ENCODE measurements at regions not wholly inside any gene's neighbourhood (a gene's known extent, or its start where the extent isn't known, plus 50 kb on each side); places are given as distances from the start of the nearest gene placed in this dataset.
"Not testable (repeated sequence)": the region's sequence is repeated elsewhere in the genome, so short reads cannot be mapped to it uniquely, and the experiment has no call there.

- Histone ChIP-seq H3K27me3 (no peaks in the 10 kb centered on the region), H3K36me3 (no peaks in the 10 kb centered on the region), H3K4me1 (ENCODE audit: low read depth) (no peaks in the 10 kb centered on the region), H3K9me3 (ENCODE audit: low read depth) (no peaks in the 10 kb centered on the region), H3K27ac (no peak overlapping the region), H3K4me3 (no peak overlapping the region)
- no peak for DNase-seq (ENCODE audit: low read depth in 1 of 2, low spot score in 1 of 2)
- no peak for TF ChIP-seq CTCF (IDR thresholded peaks at IDR 0.05; ENCODE audit: low read depth, low read length)
These were observed 139.1 kb downstream of the WNT7A start for GRCh38 chr3:13740795-13741194.

GRCh38 chr3:13733726-13734125 is 146.1 kb downstream of the WNT7A start:
- H3K27ac ChIP-seq; H3K9me3 ChIP-seq (ENCODE audit: low read depth); DNase-seq (ENCODE audit: low read depth in 1 of 2, low spot score in 1 of 2); H3K27me3 ChIP-seq; H3K4me3 ChIP-seq; H3K4me1 ChIP-seq (ENCODE audit: low read depth); H3K36me3 ChIP-seq: not testable (repeated sequence)

GRCh38 chr3:13728487-13728886 is 151.4 kb downstream of the WNT7A start:
- no peak for TF ChIP-seq CTCF (IDR thresholded peaks at IDR 0.05; ENCODE audit: low read depth, low read length)
- Histone ChIP-seq H3K27ac (no peak overlapping the region), H3K9me3 (ENCODE audit: low read depth) (no peaks in the 10 kb centered on the region), H3K4me1 (ENCODE audit: low read depth) (no peaks in the 10 kb centered on the region), H3K36me3 (no peaks in the 10 kb centered on the region), H3K4me3 (no peak overlapping the region), H3K27me3 (no peaks in the 10 kb centered on the region)
- no peak for DNase-seq (ENCODE audit: low read depth in 1 of 2, low spot score in 1 of 2)

GRCh38 chr3:13727890-13728289 is 152.0 kb downstream of the WNT7A start:
- no peak for DNase-seq (ENCODE audit: low read depth in 1 of 2, low spot score in 1 of 2)
- H3K9me3 ChIP-seq (ENCODE audit: low read depth) = no peaks in the 10 kb centered on the region
- H3K4me1 ChIP-seq (ENCODE audit: low read depth) = no peaks in the 10 kb centered on the region
- H3K27me3 ChIP-seq = no peaks in the 10 kb centered on the region
- H3K36me3 ChIP-seq = no peaks in the 10 kb centered on the region
- no peak for TF ChIP-seq CTCF (IDR thresholded peaks at IDR 0.05; ENCODE audit: low read depth, low read length)
- no peak overlapping the region for H3K27ac ChIP-seq
- no peak overlapping the region for H3K4me3 ChIP-seq

DNA sequence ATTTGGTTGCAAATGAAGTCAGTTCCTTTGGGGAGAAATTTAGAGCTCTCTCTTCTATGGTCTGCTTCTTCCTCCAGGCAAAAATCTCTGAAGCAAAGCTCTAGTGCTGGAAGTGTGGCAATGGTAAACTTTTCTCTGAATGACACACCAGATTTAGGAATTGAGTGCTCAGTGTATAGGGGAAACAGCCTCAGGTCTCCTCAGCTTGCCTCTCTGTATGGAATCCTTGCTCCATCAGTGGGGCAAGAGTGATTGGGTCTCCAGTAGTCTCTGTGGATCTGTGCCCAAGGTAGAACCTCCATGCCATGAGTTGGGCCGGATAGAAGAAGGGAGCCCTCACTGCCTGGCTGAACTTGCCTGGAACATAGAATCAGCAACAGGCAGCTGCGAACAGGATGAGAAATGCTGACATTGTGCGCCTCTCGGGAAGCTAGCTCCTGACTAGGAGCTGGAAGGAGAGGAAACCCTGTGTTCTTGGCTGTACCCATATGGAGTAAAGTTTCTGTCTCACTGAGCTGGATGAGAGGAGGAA is 156.1 kb downstream of the WNT7A start:
- no peaks in the 10 kb centered on the region for H3K27me3 ChIP-seq
- no peak overlapping the region for H3K27ac ChIP-seq
- no peak for DNase-seq (ENCODE audit: low read depth in 1 of 2, low spot score in 1 of 2)
- no peaks in the 10 kb centered on the region for H3K4me1 ChIP-seq (ENCODE audit: low read depth)
- no peak for TF ChIP-seq CTCF (IDR thresholded peaks at IDR 0.05; ENCODE audit: low read depth, low read length)
- H3K4me3 ChIP-seq = no peak overlapping the region
- H3K9me3 ChIP-seq (ENCODE audit: low read depth) = no peaks in the 10 kb centered on the region
- H3K36me3 ChIP-seq = no peaks in the 10 kb centered on the region

- H3K27ac ChIP-seq = no peak overlapping the region
- no peaks in the 10 kb centered on the region for H3K27me3 ChIP-seq
- H3K36me3 ChIP-seq = no peaks in the 10 kb centered on the region
- no peak overlapping the region for H3K4me3 ChIP-seq
- no peaks in the 10 kb centered on the region for H3K4me1 ChIP-seq (ENCODE audit: low read depth)
- DNase-seq (ENCODE audit: low read depth in 1 of 2, low spot score in 1 of 2) = no peak
- no peak for TF ChIP-seq CTCF (IDR thresholded peaks at IDR 0.05; ENCODE audit: low read depth, low read length)
- no peaks in the 10 kb centered on the region for H3K9me3 ChIP-seq (ENCODE audit: low read depth)
These were observed 157.7 kb downstream of the WNT7A start for GRCh38 chr3:13722178-13722577.
